A549 (cell line): ENCODE measurements at regions not wholly inside any gene's neighbourhood (a gene's known extent, or its start where the extent isn't known, plus 50 kb on each side); places are given as distances from the start of the nearest gene placed in this dataset.

ENCODE experiments used
- ATAC-seq, 2 experiments: fragments of 200-7000 bp in 1 of 2; fragments of >200 bp in 1 of 2; cut with Nextera tagmentation in 1 of 2; cut with Tn5 transposase in 1 of 2; 3 replicates each; pipeline versions ENCODE4 v1.8.0 to v1.9.1; 2018 to 2020; ENCODE audit warnings: mild to moderate bottlenecking in 1 of 2, moderate library complexity in 1 of 2
- CTCF ChIA-PET: fragments of 300-600 bp; sonication (Branson Sonifier 250); formaldehyde crosslinking; extraction: SDS; loops from one replicate; lab custom pipeline; 2021; ENCODE audit warnings: antibody characterized with exemption, inconsistent platforms; lab: Yijun Ruan, JAX
- POLR2A ChIA-PET: fragments of 350-600 bp; formaldehyde crosslinking; extraction: SDS; loops from one replicate; lab custom pipeline; 2021; ENCODE audit warnings: antibody characterized with exemption, inconsistent platforms; lab: Yijun Ruan, JAX
- DNase-seq, 2 experiments: peaks; one replicate each; pipeline versions ENCODE4 v3.0.0 to v3.0.0-alpha.2; 2011 to 2016; ENCODE audit warnings: low read depth in 1 of 2, low spot score in 1 of 2
- FAIRE-seq: peaks from 2 replicates; lab custom pipeline; 2011; peaks lifted over from hg19 to GRCh38; lab: Jason Lieb, UNC
- H3K27ac ChIP-seq, 2 experiments: fragments of >200 bp; sonication (Bioruptor Twin); formaldehyde crosslinking; 3 replicates each; pipeline ENCODE4 v1.5.1; 2016 to 2017
- H3K4me1 ChIP-seq: fragments of >200 bp; sonication (Bioruptor Twin); formaldehyde crosslinking; 3 replicates; pipeline ENCODE4 v1.6.1; 2016
- H3K4me2 ChIP-seq: fragments of >200 bp; sonication (Bioruptor Twin); formaldehyde crosslinking; 3 replicates; pipeline ENCODE4 v1.6.1; 2016
- H3K4me3 ChIP-seq: fragments of >200 bp; sonication (Bioruptor Twin); formaldehyde crosslinking; 3 replicates; pipeline ENCODE4 v1.5.1; 2016
- H3K9me3 ChIP-seq: fragments of >200 bp; sonication (Bioruptor Twin); formaldehyde crosslinking; 3 replicates; pipeline ENCODE4 v1.6.1; 2016
- ATOH8 ChIP-seq: fragments of 250-450 bp; sonication (Bioruptor Pico); IDR thresholded peaks from 2 replicates; pipeline ENCODE4 v1.5.0; 2020; ENCODE audit warnings: low read depth, mild to moderate bottlenecking, moderate library complexity
- CHD2 ChIP-seq: fragments of 150-350 bp; IDR thresholded peaks from 2 replicates; pipeline ENCODE4 v1.6.1; 2014; ENCODE audit warnings: low read length; ENCODE audit not compliant: partially characterized antibody
- E2F6 ChIP-seq: IDR thresholded peaks from 2 replicates; pipeline ENCODE4 v1.6.1; 2012; ENCODE audit warnings: low read depth, borderline replicate concordance
- EHMT2 ChIP-seq: fragments of 200-600 bp; sonication (generic); IDR thresholded peaks from 2 replicates; pipeline ENCODE4 v1.6.1; 2016; ENCODE audit warnings: antibody characterized with exemption, low read depth, mild to moderate bottlenecking, moderate library complexity
- FOSL2 ChIP-seq, 2 experiments: fragments of 450-650 bp in 1 of 2; fragments of >200 bp in 1 of 2; sonication (Bioruptor Twin) in 1 of 2; formaldehyde crosslinking; IDR thresholded peaks; 2 replicates each; pipeline versions ENCODE4 v1.5.0 to v1.6.1; 2016 to 2020; ENCODE audit warnings: mild to moderate bottlenecking in 1 of 2, moderate library complexity in 1 of 2
- HDAC2 ChIP-seq: fragments of 200-600 bp; sonication (generic); IDR thresholded peaks from 2 replicates; pipeline ENCODE4 v1.6.1; 2016
- HMGXB4 ChIP-seq: fragments of 250-450 bp; sonication (Bioruptor Pico); IDR thresholded peaks from 2 replicates; pipeline ENCODE4 v1.5.0; 2021; ENCODE audit warnings: mild to moderate bottlenecking, moderate library complexity, borderline replicate concordance
- HOXA7 ChIP-seq: fragments of 250-450 bp; sonication (Bioruptor Pico); IDR thresholded peaks from 2 replicates; pipeline ENCODE4 v1.5.0; 2020; ENCODE audit warnings: mild to moderate bottlenecking, moderate library complexity
- HOXB13 ChIP-seq: fragments of 250-450 bp; sonication (Bioruptor Pico); IDR thresholded peaks from 2 replicates; pipeline ENCODE4 v1.5.0; 2020; ENCODE audit warnings: low read depth, mild to moderate bottlenecking, moderate library complexity
- MYC ChIP-seq: IDR thresholded peaks from 2 replicates; pipeline ENCODE4 v1.6.1; 2012; ENCODE audit warnings: mild to moderate bottlenecking, inconsistent platforms, low read length, improper control_type of control experiment, borderline replicate concordance
- NFE2L2 ChIP-seq: fragments of 150-350 bp; conservative IDR thresholded peaks from 2 replicates; pipeline ENCODE4 v1.6.1; 2014; ENCODE audit warnings: low read length
- NR3C1 ChIP-seq: fragments of >200 bp; sonication (Bioruptor Twin); formaldehyde crosslinking; IDR thresholded peaks from 3 replicates; pipeline ENCODE4 v1.6.1; 2017
- PHF8 ChIP-seq: fragments of 200-600 bp; sonication (generic); IDR thresholded peaks from 2 replicates; pipeline ENCODE4 v1.6.1; 2016; ENCODE audit warnings: low read depth, mild to moderate bottlenecking, antibody characterized with exemption, moderate library complexity, borderline replicate concordance
- POLR2A ChIP-seq: IDR thresholded peaks from 2 replicates; pipeline ENCODE4 v1.6.1; 2012; ENCODE audit warnings: mild to moderate bottlenecking, low read length
- RAD21 ChIP-seq, 2 experiments: fragments of >200 bp in 1 of 2; sonication (Bioruptor Twin) in 1 of 2; formaldehyde crosslinking in 1 of 2; IDR thresholded peaks in 1 of 2; conservative IDR thresholded peaks in 1 of 2; 2 replicates in 1 of 2; 3 replicates in 1 of 2; pipeline ENCODE4 v1.6.1; 2012 to 2018; ENCODE audit warnings: inconsistent platforms in 1 of 2
- RNF2 ChIP-seq: fragments of 200-600 bp; sonication (generic); IDR thresholded peaks from 2 replicates; pipeline ENCODE4 v1.6.1; 2016; ENCODE audit warnings: low read depth, mild to moderate bottlenecking, antibody characterized with exemption, moderate library complexity, borderline replicate concordance
- TP53 ChIP-seq: fragments of 250-450 bp; sonication (Bioruptor Pico); IDR thresholded peaks from 2 replicates; pipeline ENCODE4 v1.5.0; 2021; ENCODE audit warnings: mild to moderate bottlenecking, moderate library complexity
- USF2 ChIP-seq: fragments of 450-650 bp; IDR thresholded peaks from 2 replicates; pipeline ENCODE4 v1.6.1; 2014; ENCODE audit warnings: antibody characterized with exemption
- ZFP36 ChIP-seq: fragments of 450-650 bp; IDR thresholded peaks from 2 replicates; pipeline ENCODE4 v1.6.1; 2014; ENCODE audit warnings: borderline replicate concordance; ENCODE audit not compliant: partially characterized antibody
- ZSCAN20 ChIP-seq: fragments of 250-450 bp; sonication (Bioruptor Pico); IDR thresholded peaks from 2 replicates; pipeline ENCODE4 v1.8.0; 2022; ENCODE audit warnings: mild to moderate bottlenecking, moderate library complexity
- WGBS: methylation state at CpG from one replicate; pipeline ENCODE4 v1.1.6; 2017; ENCODE audit errors: missing lambda C conversion rate; 5-methylcytosine and 5-hydroxymethylcytosine counted together

- TF ChIP-seq HOXB13 (CRISPR knock-in tag) (no peak), EHMT2 (no peak), ZSCAN20 (CRISPR knock-in tag) (no peak), HDAC2 (no peak), TP53 (no peak), HOXA7 (CRISPR knock-in tag) (no peak), PHF8 (no peak), NFE2L2 (no peak), RNF2 (no peak)
- no peak overlapping the region for H3K4me2 ChIP-seq
- POLR2A ChIA-PET, result no interaction called here
- no peak overlapping the region for H3K27ac ChIP-seq
- no peak for ATAC-seq
- no peak for FAIRE-seq
- no peaks in the 10 kb centered on the region for H3K4me1 ChIP-seq
- CTCF ChIA-PET, result no interaction called here
- 69% methylated on average over 5 of the region's 5 CpGs for WGBS
- DNase-seq, result no peak
- H3K4me3 ChIP-seq, result no peak overlapping the region
- no peaks in the 10 kb centered on the region for H3K9me3 ChIP-seq
Measured at GRCh38 chr13:73870036-73870741, 264.0 kb downstream of the KLF12 start.

GRCh38 chr13:73865027-73865426 is 269.2 kb downstream of the KLF12 start:
- H3K9me3 ChIP-seq, result no peaks in the 10 kb centered on the region
- no peak overlapping the region for H3K4me2 ChIP-seq
- CTCF ChIA-PET, result no interaction called here
- ATAC-seq, result no peak
- no peaks in the 10 kb centered on the region for H3K4me1 ChIP-seq
- no peak for FAIRE-seq
- WGBS, result 94% methylated on average over 1 of the region's 1 CpG
- H3K4me3 ChIP-seq, result no peak overlapping the region
- no peak for DNase-seq
- H3K27ac ChIP-seq, result no peak overlapping the region
- POLR2A ChIA-PET, result no interaction called here
- TF ChIP-seq ZFP36, result no peak
- no peak for TF ChIP-seq ATOH8 (CRISPR knock-in tag)
- no peak for TF ChIP-seq POLR2A
- TF ChIP-seq MYC, result no peak
- TF ChIP-seq HMGXB4 (CRISPR knock-in tag), result no peak
- TF ChIP-seq NR3C1, result no peak
- no peak for TF ChIP-seq HOXB13 (CRISPR knock-in tag)
- no peak for TF ChIP-seq FOSL2 (IDR thresholded peaks at IDR 0.05)
- TF ChIP-seq FOSL2 (CRISPR knock-in tag; IDR thresholded peaks at IDR 0.05), result no peak
- no peak for TF ChIP-seq CHD2
- TF ChIP-seq USF2, result no peak
- TF ChIP-seq E2F6, result no peak
- TF ChIP-seq RAD21 (conservative IDR thresholded peaks at IDR 0.05 in 1 of 2, IDR thresholded peaks at IDR 0.05 in 1 of 2), result no peak
